ENCODE measurements at regions not wholly inside any gene's neighbourhood (a gene's known extent, or its start where the extent isn't known, plus 50 kb on each side); places are given as distances from the start of the nearest gene placed in this dataset.

GRCh38 chr12:23066095-23066494 lies 441.1 kb downstream of the ETNK1 start:
- TF ChIP-seq, protein P1, sequence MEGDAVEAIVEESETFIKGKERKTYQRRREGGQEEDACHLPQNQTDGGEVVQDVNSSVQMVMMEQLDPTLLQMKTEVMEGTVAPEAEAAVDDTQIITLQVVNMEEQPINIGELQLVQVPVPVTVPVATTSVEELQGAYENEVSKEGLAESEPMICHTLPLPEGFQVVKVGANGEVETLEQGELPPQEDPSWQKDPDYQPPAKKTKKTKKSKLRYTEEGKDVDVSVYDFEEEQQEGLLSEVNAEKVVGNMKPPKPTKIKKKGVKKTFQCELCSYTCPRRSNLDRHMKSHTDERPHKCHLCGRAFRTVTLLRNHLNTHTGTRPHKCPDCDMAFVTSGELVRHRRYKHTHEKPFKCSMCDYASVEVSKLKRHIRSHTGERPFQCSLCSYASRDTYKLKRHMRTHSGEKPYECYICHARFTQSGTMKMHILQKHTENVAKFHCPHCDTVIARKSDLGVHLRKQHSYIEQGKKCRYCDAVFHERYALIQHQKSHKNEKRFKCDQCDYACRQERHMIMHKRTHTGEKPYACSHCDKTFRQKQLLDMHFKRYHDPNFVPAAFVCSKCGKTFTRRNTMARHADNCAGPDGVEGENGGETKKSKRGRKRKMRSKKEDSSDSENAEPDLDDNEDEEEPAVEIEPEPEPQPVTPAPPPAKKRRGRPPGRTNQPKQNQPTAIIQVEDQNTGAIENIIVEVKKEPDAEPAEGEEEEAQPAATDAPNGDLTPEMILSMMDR (IDR thresholded peaks at IDR 0.05): no peak
- Mint-ChIP-seq H3K4me1 (ENCODE audit: low read depth) (no peaks in the 10 kb centered on the region), H3K27me3 (ENCODE audit: low read depth) (no peaks in the 10 kb centered on the region), H3K9me3 (ENCODE audit: low read depth) (no peaks in the 10 kb centered on the region), H3K27ac (ENCODE audit: unreplicated experiment) (no peak overlapping the region), H3K4me3 (ENCODE audit: unreplicated experiment) (no peak overlapping the region), H3K36me3 (ENCODE audit: low read depth) (no peaks in the 10 kb centered on the region)
- no peak for DNase-seq (ENCODE audit: low spot score)

- Mint-ChIP-seq H3K27me3 (ENCODE audit: low read depth) (no peaks in the 10 kb centered on the region), H3K27ac (ENCODE audit: unreplicated experiment) (no peak overlapping the region), H3K9me3 (ENCODE audit: low read depth) (no peaks in the 10 kb centered on the region), H3K4me1 (ENCODE audit: low read depth) (peaks cover 31% of the 10 kb centered on the region), H3K36me3 (ENCODE audit: low read depth) (no peaks in the 10 kb centered on the region), H3K4me3 (ENCODE audit: unreplicated experiment) (no peak overlapping the region)
- TF ChIP-seq, protein P1 (IDR thresholded peaks at IDR 0.05): no peak
- DNase-seq (ENCODE audit: low spot score): no peak
Observed at GRCh38 chr12:23083267-23083666, 458.3 kb downstream of the ETNK1 start.

DNA sequence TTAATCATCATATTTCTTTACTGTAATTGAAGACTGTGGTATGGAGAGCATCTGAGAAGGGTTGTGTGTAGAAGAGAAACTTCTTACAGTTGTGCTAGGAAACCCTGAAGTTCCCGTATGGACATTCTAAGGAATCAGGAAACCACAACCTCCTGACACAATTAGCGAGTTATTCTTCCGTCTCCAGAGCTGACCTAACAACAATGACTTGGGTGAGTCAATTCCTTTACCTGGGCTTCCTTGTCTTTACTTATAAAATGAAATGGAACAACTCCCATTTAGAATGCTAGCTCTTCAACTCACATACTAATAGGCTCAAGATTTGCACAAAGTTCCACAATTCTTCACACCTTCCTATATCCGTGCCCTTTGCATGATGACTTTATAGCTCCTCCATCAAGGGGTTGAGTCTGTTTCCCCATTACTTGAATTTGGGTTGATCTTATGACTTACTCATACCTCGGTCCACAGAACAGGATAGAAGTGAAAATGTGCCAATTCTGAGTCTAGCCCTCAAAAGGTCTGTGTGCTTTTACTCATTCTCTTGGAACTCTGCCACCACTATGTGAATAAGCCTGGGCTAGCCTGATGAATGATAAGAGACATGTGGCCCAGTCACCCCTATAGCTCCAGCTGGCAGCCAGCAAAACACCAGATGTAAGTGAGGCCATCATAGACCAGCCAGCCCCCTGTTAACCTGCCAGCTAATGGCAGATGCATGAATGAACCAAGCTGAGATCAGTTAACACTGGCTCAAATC lies 459.4 kb downstream of the ETNK1 start:
- no peak for DNase-seq (ENCODE audit: low spot score)
- Mint-ChIP-seq H3K9me3 (ENCODE audit: low read depth) (no peaks in the 10 kb centered on the region), H3K4me3 (ENCODE audit: unreplicated experiment) (no peak overlapping the region), H3K27ac (ENCODE audit: unreplicated experiment) (no peak overlapping the region), H3K36me3 (ENCODE audit: low read depth) (no peaks in the 10 kb centered on the region), H3K27me3 (ENCODE audit: low read depth) (no peaks in the 10 kb centered on the region), H3K4me1 (ENCODE audit: low read depth) (peaks cover 24% of the 10 kb centered on the region)
- TF ChIP-seq, protein P1 (IDR thresholded peaks at IDR 0.05): no peak

- no peaks in the 10 kb centered on the region for H3K27me3 Mint-ChIP-seq (ENCODE audit: low read depth)
- H3K9me3 Mint-ChIP-seq (ENCODE audit: low read depth): peaks cover 3% of the 10 kb centered on the region
- peaks cover 27% of the 10 kb centered on the region for H3K4me1 Mint-ChIP-seq (ENCODE audit: low read depth)
- DNase-seq (ENCODE audit: low spot score): no peak
- no peak overlapping the region for H3K4me3 Mint-ChIP-seq (ENCODE audit: unreplicated experiment)
- peaks cover 2% of the 10 kb centered on the region for H3K36me3 Mint-ChIP-seq (ENCODE audit: low read depth)
- TF ChIP-seq, protein P1 (IDR thresholded peaks at IDR 0.05): no peak
- no peak overlapping the region for H3K27ac Mint-ChIP-seq (ENCODE audit: unreplicated experiment)
Observed at GRCh38 chr12:23088594-23088993, 463.6 kb downstream of the ETNK1 start.

DNA sequence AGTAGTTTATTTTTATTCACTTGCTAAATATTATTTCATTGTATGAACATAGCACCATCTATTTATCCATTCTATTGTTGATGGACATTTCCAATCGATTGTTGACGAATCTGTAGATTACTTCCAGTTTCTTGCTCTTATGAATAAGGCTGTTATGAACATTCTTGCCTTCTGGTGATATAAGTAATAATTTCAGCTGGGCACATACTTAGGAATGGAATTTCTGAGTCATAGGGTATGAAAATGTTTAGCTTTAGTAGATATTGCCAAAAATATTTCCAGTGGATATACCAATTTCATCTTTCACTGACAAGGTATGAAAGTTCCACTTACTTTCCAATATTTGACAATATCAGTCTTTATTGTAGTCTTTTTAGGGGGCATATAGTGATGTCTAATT lies 468.5 kb downstream of the ETNK1 start:
- Mint-ChIP-seq H3K9me3 (ENCODE audit: low read depth) (peaks cover 3% of the 10 kb centered on the region), H3K4me3 (ENCODE audit: unreplicated experiment) (peak overlapping the region; percentile 45), H3K27ac (ENCODE audit: unreplicated experiment) (peak overlapping the region; percentile 82), H3K36me3 (ENCODE audit: low read depth) (peaks cover 2% of the 10 kb centered on the region), H3K27me3 (ENCODE audit: low read depth) (no peaks in the 10 kb centered on the region), H3K4me1 (ENCODE audit: low read depth) (peaks cover 29% of the 10 kb centered on the region)
- DNase-seq (ENCODE audit: low spot score): no peak
- TF ChIP-seq, protein P1 (IDR thresholded peaks at IDR 0.05): peak; percentile 46

Data from chondrocyte (in vitro differentiated cells).